ENCODE measurements at regions not wholly inside any gene's neighbourhood (a gene's known extent, or its start where the extent isn't known, plus 50 kb on each side); places are given as distances from the start of the nearest gene placed in this dataset.

DNA sequence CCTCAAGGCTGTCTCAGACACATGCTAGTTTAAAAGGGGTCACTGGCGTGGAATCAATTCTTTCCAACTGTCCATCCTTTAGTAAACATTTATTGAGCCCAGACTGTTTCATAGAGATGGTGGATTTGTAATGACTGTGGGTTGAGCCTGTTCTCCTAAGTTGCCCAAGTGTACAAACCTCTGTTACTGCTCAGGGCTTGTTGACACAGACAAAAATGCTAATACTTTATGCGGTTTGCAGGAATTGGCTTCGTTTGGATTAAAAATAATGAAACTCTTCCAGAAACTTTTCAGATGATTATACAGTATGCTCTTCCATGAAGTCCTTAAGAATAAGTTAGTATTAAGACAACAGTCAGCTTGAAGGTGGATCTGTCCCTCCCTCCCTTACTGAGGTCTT is 83.6 kb upstream of the MGAT5 start:
- BruUV-seq (replicated peaks): no TSS peak
- no peaks in the 10 kb centered on the region for H3K9me2 ChIP-seq (ENCODE audit: insufficient read depth)
- no peaks in the 10 kb centered on the region for H3K36me3 ChIP-seq (ENCODE audit: control insufficient read depth in 1 of 2, insufficient read depth in 2 of 2, low read length in 2 of 2)
- no peak overlapping the region for H3K27ac ChIP-seq (ENCODE audit: low read depth, low read length)
- RAD21 ChIA-PET (ENCODE audit: low non-redundant PET in 1 of 2, low total read pairs in 2 of 2, uncharacterized antibody in 2 of 2, unreplicated experiment in 2 of 2): no interaction called here
- H2AFZ ChIP-seq (ENCODE audit: low read depth, low read length, poor library complexity, severe bottlenecking): no peak overlapping the region
- POLR2A ChIA-PET: no interaction called here
- H3K79me2 ChIP-seq (ENCODE audit: insufficient read depth, low read length): no peaks in the 10 kb centered on the region; the same call in 1 of the 2 replicates
- intact Hi-C loops (cut with micrococcal nuclease): no loop called here
- DNase-seq (ENCODE audit: low read depth, low spot score) (no peak), ATAC-seq (no peak)
- no peaks in the 10 kb centered on the region for H3K9me3 ChIP-seq (ENCODE audit: control insufficient read depth in 1 of 2, insufficient read depth in 1 of 2, low read depth in 1 of 2, low read length in 2 of 2)
- no peak overlapping the region for H3K4me2 ChIP-seq (ENCODE audit: low read length)
- no peak overlapping the region for H3K9ac ChIP-seq (ENCODE audit: low read length)
- H3K4me1 ChIP-seq (ENCODE audit: control insufficient read depth in 1 of 2, insufficient read depth in 2 of 2, low read length in 2 of 2): no peaks in the 10 kb centered on the region
- H3K4me3 ChIP-seq (replicated peaks in 1 of 2; ENCODE audit: low read depth in 1 of 2, low read length in 2 of 2): no peak overlapping the region
- no peaks in the 10 kb centered on the region for H4K20me1 ChIP-seq (ENCODE audit: insufficient read depth)
- TF ChIP-seq EZH2phosphoT487 (IDR thresholded peaks at IDR 0.05; ENCODE audit: borderline replicate concordance): no peak
- TF ChIP-seq, protein P1, sequence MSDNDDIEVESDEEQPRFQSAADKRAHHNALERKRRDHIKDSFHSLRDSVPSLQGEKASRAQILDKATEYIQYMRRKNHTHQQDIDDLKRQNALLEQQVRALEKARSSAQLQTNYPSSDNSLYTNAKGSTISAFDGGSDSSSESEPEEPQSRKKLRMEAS (IDR thresholded peaks at IDR 0.05): no peak
- no peak for TF ChIP-seq FOSL1 (IDR thresholded peaks at IDR 0.05; ENCODE audit: low read depth)
- TF ChIP-seq, protein P2, sequence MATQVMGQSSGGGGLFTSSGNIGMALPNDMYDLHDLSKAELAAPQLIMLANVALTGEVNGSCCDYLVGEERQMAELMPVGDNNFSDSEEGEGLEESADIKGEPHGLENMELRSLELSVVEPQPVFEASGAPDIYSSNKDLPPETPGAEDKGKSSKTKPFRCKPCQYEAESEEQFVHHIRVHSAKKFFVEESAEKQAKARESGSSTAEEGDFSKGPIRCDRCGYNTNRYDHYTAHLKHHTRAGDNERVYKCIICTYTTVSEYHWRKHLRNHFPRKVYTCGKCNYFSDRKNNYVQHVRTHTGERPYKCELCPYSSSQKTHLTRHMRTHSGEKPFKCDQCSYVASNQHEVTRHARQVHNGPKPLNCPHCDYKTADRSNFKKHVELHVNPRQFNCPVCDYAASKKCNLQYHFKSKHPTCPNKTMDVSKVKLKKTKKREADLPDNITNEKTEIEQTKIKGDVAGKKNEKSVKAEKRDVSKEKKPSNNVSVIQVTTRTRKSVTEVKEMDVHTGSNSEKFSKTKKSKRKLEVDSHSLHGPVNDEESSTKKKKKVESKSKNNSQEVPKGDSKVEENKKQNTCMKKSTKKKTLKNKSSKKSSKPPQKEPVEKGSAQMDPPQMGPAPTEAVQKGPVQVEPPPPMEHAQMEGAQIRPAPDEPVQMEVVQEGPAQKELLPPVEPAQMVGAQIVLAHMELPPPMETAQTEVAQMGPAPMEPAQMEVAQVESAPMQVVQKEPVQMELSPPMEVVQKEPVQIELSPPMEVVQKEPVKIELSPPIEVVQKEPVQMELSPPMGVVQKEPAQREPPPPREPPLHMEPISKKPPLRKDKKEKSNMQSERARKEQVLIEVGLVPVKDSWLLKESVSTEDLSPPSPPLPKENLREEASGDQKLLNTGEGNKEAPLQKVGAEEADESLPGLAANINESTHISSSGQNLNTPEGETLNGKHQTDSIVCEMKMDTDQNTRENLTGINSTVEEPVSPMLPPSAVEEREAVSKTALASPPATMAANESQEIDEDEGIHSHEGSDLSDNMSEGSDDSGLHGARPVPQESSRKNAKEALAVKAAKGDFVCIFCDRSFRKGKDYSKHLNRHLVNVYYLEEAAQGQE (IDR thresholded peaks at IDR 0.05; ENCODE audit: low read depth): no peak
- no peaks in the 10 kb centered on the region for H3K27me3 ChIP-seq (ENCODE audit: insufficient read depth, low read length)
- CTCF ChIA-PET: no interaction called here

DNA sequence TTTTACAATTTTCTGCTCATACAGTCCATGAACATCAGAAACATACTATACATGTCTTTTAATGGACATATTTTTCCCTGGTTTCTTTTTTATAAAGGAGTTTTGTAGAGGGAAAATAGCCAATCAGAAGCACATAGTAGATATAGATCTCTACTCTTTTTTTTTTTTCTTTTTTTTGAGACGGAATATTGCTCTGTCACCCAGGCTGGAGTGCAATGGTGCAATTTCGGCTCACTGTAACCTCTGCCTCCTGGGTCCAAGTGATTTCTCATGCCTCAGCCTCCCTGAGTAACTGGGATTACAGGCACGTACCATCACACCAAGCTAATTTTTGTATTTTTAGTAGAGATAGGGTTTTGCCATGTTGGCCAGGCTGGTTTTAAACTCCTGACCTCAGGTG is 83.2 kb upstream of the MGAT5 start:
- no peak overlapping the region for H3K4me2 ChIP-seq (ENCODE audit: low read length)
- no peak overlapping the region for H2AFZ ChIP-seq (ENCODE audit: low read depth, low read length, poor library complexity, severe bottlenecking)
- no peaks in the 10 kb centered on the region for H3K36me3 ChIP-seq (ENCODE audit: control insufficient read depth in 1 of 2, insufficient read depth in 2 of 2, low read length in 2 of 2)
- intact Hi-C loops (cut with micrococcal nuclease): no loop called here
- no peak for ATAC-seq
- H3K9me3 ChIP-seq (ENCODE audit: control insufficient read depth in 1 of 2, insufficient read depth in 1 of 2, low read depth in 1 of 2, low read length in 2 of 2): no peaks in the 10 kb centered on the region
- H3K9ac ChIP-seq (ENCODE audit: low read length): no peak overlapping the region
- H4K20me1 ChIP-seq (ENCODE audit: insufficient read depth): no peaks in the 10 kb centered on the region
- no TSS peak for BruUV-seq (replicated peaks)
- DNase-seq (ENCODE audit: low read depth, low spot score): no peak
- H3K27ac ChIP-seq (ENCODE audit: low read depth, low read length): no peak overlapping the region
- RAD21 ChIA-PET (ENCODE audit: low non-redundant PET in 1 of 2, low total read pairs in 2 of 2, uncharacterized antibody in 2 of 2, unreplicated experiment in 2 of 2): no interaction called here
- no peaks in the 10 kb centered on the region; the same call in 1 of the 2 replicates for H3K79me2 ChIP-seq (ENCODE audit: insufficient read depth, low read length)
- CTCF ChIA-PET: no interaction called here
- POLR2A ChIA-PET: no interaction called here
- H3K4me1 ChIP-seq (ENCODE audit: control insufficient read depth in 1 of 2, insufficient read depth in 2 of 2, low read length in 2 of 2): no peaks in the 10 kb centered on the region
- H3K9me2 ChIP-seq (ENCODE audit: insufficient read depth): no peaks in the 10 kb centered on the region
- no peak overlapping the region for H3K4me3 ChIP-seq (replicated peaks in 1 of 2; ENCODE audit: low read depth in 1 of 2, low read length in 2 of 2)
- no peaks in the 10 kb centered on the region for H3K27me3 ChIP-seq (ENCODE audit: insufficient read depth, low read length)
- TF ChIP-seq, protein P3, sequence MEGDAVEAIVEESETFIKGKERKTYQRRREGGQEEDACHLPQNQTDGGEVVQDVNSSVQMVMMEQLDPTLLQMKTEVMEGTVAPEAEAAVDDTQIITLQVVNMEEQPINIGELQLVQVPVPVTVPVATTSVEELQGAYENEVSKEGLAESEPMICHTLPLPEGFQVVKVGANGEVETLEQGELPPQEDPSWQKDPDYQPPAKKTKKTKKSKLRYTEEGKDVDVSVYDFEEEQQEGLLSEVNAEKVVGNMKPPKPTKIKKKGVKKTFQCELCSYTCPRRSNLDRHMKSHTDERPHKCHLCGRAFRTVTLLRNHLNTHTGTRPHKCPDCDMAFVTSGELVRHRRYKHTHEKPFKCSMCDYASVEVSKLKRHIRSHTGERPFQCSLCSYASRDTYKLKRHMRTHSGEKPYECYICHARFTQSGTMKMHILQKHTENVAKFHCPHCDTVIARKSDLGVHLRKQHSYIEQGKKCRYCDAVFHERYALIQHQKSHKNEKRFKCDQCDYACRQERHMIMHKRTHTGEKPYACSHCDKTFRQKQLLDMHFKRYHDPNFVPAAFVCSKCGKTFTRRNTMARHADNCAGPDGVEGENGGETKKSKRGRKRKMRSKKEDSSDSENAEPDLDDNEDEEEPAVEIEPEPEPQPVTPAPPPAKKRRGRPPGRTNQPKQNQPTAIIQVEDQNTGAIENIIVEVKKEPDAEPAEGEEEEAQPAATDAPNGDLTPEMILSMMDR (IDR thresholded peaks at IDR 0.05 in 2 of 3, conservative IDR thresholded peaks at IDR 0.05 in 1 of 3; ENCODE audit: borderline replicate concordance in 1 of 3, insufficient read depth in 1 of 3, low read depth in 2 of 3, low read length in 2 of 3): no peak
- TF ChIP-seq TCF7L2 (IDR thresholded peaks at IDR 0.05; ENCODE audit: borderline replicate concordance, extremely low read depth, insufficient read depth, insufficient read length): no peak
- no peak for TF ChIP-seq ZNF274 (IDR thresholded peaks at IDR 0.05; ENCODE audit: low read depth, low read length)
- no peak for TF ChIP-seq YY1 (IDR thresholded peaks at IDR 0.05; ENCODE audit: extremely low read depth, insufficient replicate concordance, low read depth, low read length)
- no peak for TF ChIP-seq SRF (IDR thresholded peaks at IDR 0.05; ENCODE audit: low read depth)
- no peak for TF ChIP-seq ELF1 (IDR thresholded peaks at IDR 0.05; ENCODE audit: borderline replicate concordance, low read depth)
- TF ChIP-seq FOSL1 (IDR thresholded peaks at IDR 0.05; ENCODE audit: low read depth): no peak
- TF ChIP-seq POLR2A (IDR thresholded peaks at IDR 0.05; ENCODE audit: borderline replicate concordance, extremely low read depth, insufficient read depth, insufficient read length): no peak
- no peak for TF ChIP-seq POLR2AphosphoS5 (IDR thresholded peaks at IDR 0.05; ENCODE audit: low read depth, low read length)
- TF ChIP-seq SP1 (IDR thresholded peaks at IDR 0.05; ENCODE audit: low read depth): no peak
- TF ChIP-seq, protein P1 (IDR thresholded peaks at IDR 0.05): no peak
- TF ChIP-seq, protein P4, sequence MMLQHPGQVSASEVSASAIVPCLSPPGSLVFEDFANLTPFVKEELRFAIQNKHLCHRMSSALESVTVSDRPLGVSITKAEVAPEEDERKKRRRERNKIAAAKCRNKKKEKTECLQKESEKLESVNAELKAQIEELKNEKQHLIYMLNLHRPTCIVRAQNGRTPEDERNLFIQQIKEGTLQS (IDR thresholded peaks at IDR 0.05): no peak
- no peak for TF ChIP-seq EZH2 (IDR thresholded peaks at IDR 0.05)
